ENCODE measurements at regions not wholly inside any gene's neighbourhood (a gene's known extent, or its start where the extent isn't known, plus 50 kb on each side); places are given as distances from the start of the nearest gene placed in this dataset.

GRCh38 chr9:1658661-1659362, 356.3 kb upstream of the SMARCA2 start:
- DNase-seq (ENCODE audit: low read depth) = no peak
- no peak overlapping the region for H3K4me3 ChIP-seq (ENCODE audit: low read length)
- no peak for TF ChIP-seq CTCF (IDR thresholded peaks at IDR 0.05; ENCODE audit: insufficient read depth, low read depth, low read length, missing control alignments)

- no peak for TF ChIP-seq CTCF (IDR thresholded peaks at IDR 0.05; ENCODE audit: insufficient read depth, low read depth, low read length, missing control alignments)
- no peak for DNase-seq (ENCODE audit: low read depth)
- H3K4me3 ChIP-seq (ENCODE audit: low read length) = no peak overlapping the region
Measured at GRCh38 chr9:1659363-1659690, 355.8 kb upstream of the SMARCA2 start.

- no peak overlapping the region for H3K4me3 ChIP-seq (ENCODE audit: low read length)
- DNase-seq (ENCODE audit: low read depth) = no peak
- no peak for TF ChIP-seq CTCF (IDR thresholded peaks at IDR 0.05; ENCODE audit: insufficient read depth, low read depth, low read length, missing control alignments)
Measured at GRCh38 chr9:1668441-1668840, 346.7 kb upstream of the SMARCA2 start.

GRCh38 chr9:1673300-1673699, 341.8 kb upstream of the SMARCA2 start:
- no peak overlapping the region for H3K4me3 ChIP-seq (ENCODE audit: low read length)
- DNase-seq (ENCODE audit: low read depth) = no peak
- no peak for TF ChIP-seq CTCF (IDR thresholded peaks at IDR 0.05; ENCODE audit: insufficient read depth, low read depth, low read length, missing control alignments)

GRCh38 chr9:1676771-1677170, 338.4 kb upstream of the SMARCA2 start:
- no peak overlapping the region for H3K4me3 ChIP-seq (ENCODE audit: low read length)
- no peak for DNase-seq (ENCODE audit: low read depth)
- TF ChIP-seq CTCF (IDR thresholded peaks at IDR 0.05; ENCODE audit: insufficient read depth, low read depth, low read length, missing control alignments) = no peak

GRCh38 chr9:1683951-1684350, 331.2 kb upstream of the SMARCA2 start:
- TF ChIP-seq CTCF (IDR thresholded peaks at IDR 0.05; ENCODE audit: insufficient read depth, low read depth, low read length, missing control alignments) = no peak
- DNase-seq (ENCODE audit: low read depth) = no peak
- no peak overlapping the region for H3K4me3 ChIP-seq (ENCODE audit: low read length)

- no peak overlapping the region for H3K4me3 ChIP-seq (ENCODE audit: low read length)
- DNase-seq (ENCODE audit: low read depth) = no peak
- TF ChIP-seq CTCF (IDR thresholded peaks at IDR 0.05; ENCODE audit: insufficient read depth, low read depth, low read length, missing control alignments) = no peak
Measured at GRCh38 chr9:1698991-1699390, 316.2 kb upstream of the SMARCA2 start.
